ENCODE measurements at regions not wholly inside any gene's neighbourhood (a gene's known extent, or its start where the extent isn't known, plus 50 kb on each side); places are given as distances from the start of the nearest gene placed in this dataset.

- no peak overlapping the region for H3K4me3 ChIP-seq (ENCODE audit: low read length in 2 of 2)
- H4K8ac ChIP-seq (ENCODE audit: low read depth, low read length), result no peak overlapping the region
- no peak overlapping the region for H2BK12ac ChIP-seq (ENCODE audit: low read length)
- no peak overlapping the region for H3K9ac ChIP-seq (ENCODE audit: low read depth, low read length, poor library complexity)
- H3K23ac ChIP-seq (ENCODE audit: low read depth, low read length, poor library complexity), result no peak overlapping the region
- H3K36me3 ChIP-seq (replicated peaks in 1 of 2; ENCODE audit: control insufficient read depth in 2 of 2, insufficient read depth in 2 of 2, low read length in 2 of 2), result no peaks in the 10 kb centered on the region
- DNase-seq (ENCODE audit: low spot score), result no peak
- no peak overlapping the region for H2BK5ac ChIP-seq (ENCODE audit: low read length)
- H3K27me3 ChIP-seq (ENCODE audit: control insufficient read depth in 3 of 3, insufficient read depth in 3 of 3, low read depth in 1 of 3, low read length in 3 of 3), result no peaks in the 10 kb centered on the region
- no peak overlapping the region for H3K27ac ChIP-seq (replicated peaks; ENCODE audit: low read length)
- no peak overlapping the region for H2BK120ac ChIP-seq (ENCODE audit: low read depth, low read length)
- no peak overlapping the region for H3K14ac ChIP-seq (ENCODE audit: low read length)
- no peak overlapping the region for H3K4me2 ChIP-seq (ENCODE audit: insufficient read depth, low read length, poor library complexity, severe bottlenecking)
- no peak overlapping the region for H3K18ac ChIP-seq (ENCODE audit: low read length)
- no CpG with 5 or more reads among the region's 2 CpGs for WGBS, 2 donors (ENCODE audit: extremely low coverage in 2 of 2, insufficient read length in 2 of 2, insufficient replicate concordance in 1 of 2)
- no peak overlapping the region for H3K4ac ChIP-seq (ENCODE audit: low read length)
- no peaks in the 10 kb centered on the region for H3K9me3 ChIP-seq (replicated peaks in 1 of 2; ENCODE audit: control insufficient read depth in 2 of 2, insufficient read depth in 1 of 2, low read depth in 1 of 2, low read length in 2 of 2)
- no peak overlapping the region for H2BK15ac ChIP-seq (ENCODE audit: low read length)
- peaks cover 0 to 3% of the 10 kb centered on the region in 2 donors for H3K4me1 ChIP-seq (ENCODE audit: control insufficient read depth in 2 of 2, insufficient read depth in 1 of 2, low read depth in 1 of 2, low read length in 2 of 2)
- H3K79me1 ChIP-seq (ENCODE audit: low read depth, low read length), result no peaks in the 10 kb centered on the region
- no peak overlapping the region for H2AK5ac ChIP-seq (ENCODE audit: low read depth, low read length)
- H2AFZ ChIP-seq (ENCODE audit: low read length), result no peak overlapping the region
- H4K91ac ChIP-seq (ENCODE audit: low read depth, low read length, poor library complexity), result no peak overlapping the region
These were observed 419.1 kb downstream of the SLC4A3 start for GRCh38 chr2:220046507-220046906.

GRCh38 chr2:220051716-220052115, 424.3 kb downstream of the SLC4A3 start:
- Histone ChIP-seq H2BK5ac (ENCODE audit: low read length) (no peak overlapping the region), H3K14ac (ENCODE audit: low read length) (no peak overlapping the region), H3K36me3 (replicated peaks in 1 of 2; ENCODE audit: control insufficient read depth in 2 of 2, insufficient read depth in 2 of 2, low read length in 2 of 2) (no peaks in the 10 kb centered on the region), H3K79me1 (ENCODE audit: low read depth, low read length) (no peaks in the 10 kb centered on the region), H3K4me3 (ENCODE audit: low read length in 2 of 2) (no peak overlapping the region), H3K9ac (ENCODE audit: low read depth, low read length, poor library complexity) (no peak overlapping the region), H3K4me2 (ENCODE audit: insufficient read depth, low read length, poor library complexity, severe bottlenecking) (no peak overlapping the region), H2BK12ac (ENCODE audit: low read length) (no peak overlapping the region), H2BK120ac (ENCODE audit: low read depth, low read length) (no peak overlapping the region), H2AFZ (ENCODE audit: low read length) (no peak overlapping the region), H3K27ac (replicated peaks; ENCODE audit: low read length) (no peak overlapping the region), H3K4ac (ENCODE audit: low read length) (no peak overlapping the region), H4K91ac (ENCODE audit: low read depth, low read length, poor library complexity) (no peak overlapping the region), H3K18ac (ENCODE audit: low read length) (no peak overlapping the region), H2BK15ac (ENCODE audit: low read length) (no peak overlapping the region), H3K4me1 (ENCODE audit: control insufficient read depth in 2 of 2, insufficient read depth in 1 of 2, low read depth in 1 of 2, low read length in 2 of 2) (no peaks in the 10 kb centered on the region), H3K9me3 (replicated peaks in 1 of 2; ENCODE audit: control insufficient read depth in 2 of 2, insufficient read depth in 1 of 2, low read depth in 1 of 2, low read length in 2 of 2) (no peaks in the 10 kb centered on the region), H3K27me3 (ENCODE audit: control insufficient read depth in 3 of 3, insufficient read depth in 3 of 3, low read depth in 1 of 3, low read length in 3 of 3) (no peaks in the 10 kb centered on the region), H2AK5ac (ENCODE audit: low read depth, low read length) (no peak overlapping the region), H4K8ac (ENCODE audit: low read depth, low read length) (no peak overlapping the region), H3K23ac (ENCODE audit: low read depth, low read length, poor library complexity) (no peak overlapping the region)
- no peak for DNase-seq (ENCODE audit: low spot score)
- no CpG with 5 or more reads among the region's 3 CpGs for WGBS, 2 donors (ENCODE audit: extremely low coverage in 2 of 2, insufficient read length in 2 of 2, insufficient replicate concordance in 1 of 2)

- Histone ChIP-seq H3K27ac (replicated peaks; ENCODE audit: low read length) (no peak overlapping the region), H3K9ac (ENCODE audit: low read depth, low read length, poor library complexity) (no peak overlapping the region), H3K4me3 (ENCODE audit: low read length in 2 of 2) (no peak overlapping the region), H2AK5ac (ENCODE audit: low read depth, low read length) (no peak overlapping the region), H3K79me1 (ENCODE audit: low read depth, low read length) (no peaks in the 10 kb centered on the region), H4K8ac (ENCODE audit: low read depth, low read length) (no peak overlapping the region), H3K9me3 (replicated peaks in 1 of 2; ENCODE audit: control insufficient read depth in 2 of 2, insufficient read depth in 1 of 2, low read depth in 1 of 2, low read length in 2 of 2) (no peaks in the 10 kb centered on the region), H3K4ac (ENCODE audit: low read length) (no peak overlapping the region), H3K27me3 (ENCODE audit: control insufficient read depth in 3 of 3, insufficient read depth in 3 of 3, low read depth in 1 of 3, low read length in 3 of 3) (no peaks in the 10 kb centered on the region), H3K36me3 (replicated peaks in 1 of 2; ENCODE audit: control insufficient read depth in 2 of 2, insufficient read depth in 2 of 2, low read length in 2 of 2) (no peaks in the 10 kb centered on the region), H3K4me2 (ENCODE audit: insufficient read depth, low read length, poor library complexity, severe bottlenecking) (no peak overlapping the region), H4K91ac (ENCODE audit: low read depth, low read length, poor library complexity) (no peak overlapping the region), H2BK5ac (ENCODE audit: low read length) (no peak overlapping the region), H2BK120ac (ENCODE audit: low read depth, low read length) (no peak overlapping the region), H3K23ac (ENCODE audit: low read depth, low read length, poor library complexity) (no peak overlapping the region), H2BK15ac (ENCODE audit: low read length) (no peak overlapping the region), H3K4me1 (ENCODE audit: control insufficient read depth in 2 of 2, insufficient read depth in 1 of 2, low read depth in 1 of 2, low read length in 2 of 2) (no peaks in the 10 kb centered on the region), H2AFZ (ENCODE audit: low read length) (no peak overlapping the region), H3K14ac (ENCODE audit: low read length) (no peak overlapping the region), H2BK12ac (ENCODE audit: low read length) (no peak overlapping the region), H3K18ac (ENCODE audit: low read length) (no peak overlapping the region)
- DNase-seq (ENCODE audit: low spot score), result no peak
These were observed 426.5 kb downstream of the SLC4A3 start for GRCh38 chr2:220053919-220054318.

DNA sequence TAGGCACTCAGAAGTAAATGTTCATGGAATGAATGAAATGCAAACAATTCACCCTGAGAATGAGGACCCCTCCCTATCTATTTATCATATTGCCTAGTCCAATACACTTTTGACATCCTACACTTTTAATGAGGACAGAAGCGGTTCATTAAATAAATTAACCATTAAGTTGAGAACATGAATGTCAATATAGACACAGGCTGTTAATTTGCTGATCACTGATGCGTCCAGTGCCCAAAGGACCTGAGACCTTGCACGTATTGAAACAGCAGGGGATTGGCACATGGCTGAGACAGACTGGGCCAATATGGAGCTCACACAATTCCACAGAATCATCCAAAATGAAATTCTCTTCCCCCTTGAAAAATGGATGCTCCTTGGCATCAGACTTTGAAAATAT, 430.0 kb downstream of the SLC4A3 start:
- no peak overlapping the region for H2BK12ac ChIP-seq (ENCODE audit: low read length)
- no peaks in the 10 kb centered on the region for H3K79me1 ChIP-seq (ENCODE audit: low read depth, low read length)
- H2BK120ac ChIP-seq (ENCODE audit: low read depth, low read length), result no peak overlapping the region
- no peak overlapping the region for H3K23ac ChIP-seq (ENCODE audit: low read depth, low read length, poor library complexity)
- H3K14ac ChIP-seq (ENCODE audit: low read length), result no peak overlapping the region
- peak overlapping the region; percentile 46 for H2AK5ac ChIP-seq (ENCODE audit: low read depth, low read length)
- no peaks in the 10 kb centered on the region for H3K9me3 ChIP-seq (replicated peaks in 1 of 2; ENCODE audit: control insufficient read depth in 2 of 2, insufficient read depth in 1 of 2, low read depth in 1 of 2, low read length in 2 of 2)
- no peaks in the 10 kb centered on the region for H3K4me1 ChIP-seq (ENCODE audit: control insufficient read depth in 2 of 2, insufficient read depth in 1 of 2, low read depth in 1 of 2, low read length in 2 of 2)
- no peak overlapping the region for H3K27ac ChIP-seq (replicated peaks; ENCODE audit: low read length)
- H4K91ac ChIP-seq (ENCODE audit: low read depth, low read length, poor library complexity), result no peak overlapping the region
- H3K4me2 ChIP-seq (ENCODE audit: insufficient read depth, low read length, poor library complexity, severe bottlenecking), result no peak overlapping the region
- no peak overlapping the region for H2BK5ac ChIP-seq (ENCODE audit: low read length)
- no peak overlapping the region for H3K18ac ChIP-seq (ENCODE audit: low read length)
- no CpG with 5 or more reads among the region's 3 CpGs for WGBS, 2 donors (ENCODE audit: extremely low coverage in 2 of 2, insufficient read length in 2 of 2, insufficient replicate concordance in 1 of 2)
- H3K9ac ChIP-seq (ENCODE audit: low read depth, low read length, poor library complexity), result no peak overlapping the region
- H3K27me3 ChIP-seq (ENCODE audit: control insufficient read depth in 3 of 3, insufficient read depth in 3 of 3, low read depth in 1 of 3, low read length in 3 of 3), result no peaks in the 10 kb centered on the region
- DNase-seq (ENCODE audit: low spot score), result no peak
- H2AFZ ChIP-seq (ENCODE audit: low read length), result no peak overlapping the region
- H3K4me3 ChIP-seq (ENCODE audit: low read length in 2 of 2), result no peak overlapping the region
- H3K36me3 ChIP-seq (replicated peaks in 1 of 2; ENCODE audit: control insufficient read depth in 2 of 2, insufficient read depth in 2 of 2, low read length in 2 of 2), result no peaks in the 10 kb centered on the region
- H2BK15ac ChIP-seq (ENCODE audit: low read length), result no peak overlapping the region
- H4K8ac ChIP-seq (ENCODE audit: low read depth, low read length), result no peak overlapping the region
- no peak overlapping the region for H3K4ac ChIP-seq (ENCODE audit: low read length)

All from neuronal stem cell (in vitro differentiated cells).